SK-N-SH (cell line): ENCODE measurements at regions not wholly inside any gene's neighbourhood (a gene's known extent, or its start where the extent isn't known, plus 50 kb on each side); places are given as distances from the start of the nearest gene placed in this dataset.

Source experiments
- CHD2 ChIP-seq: fragments of 150-350 bp; IDR thresholded peaks from 2 replicates; pipeline ENCODE4 v1.6.1; 2018; ENCODE audit warnings: low read length; ENCODE audit not compliant: partially characterized antibody
- CTCF ChIP-seq: fragments of 200-600 bp; sonication (generic); IDR thresholded peaks from 2 replicates; pipeline ENCODE4 v1.6.1; 2017; ENCODE audit warnings: antibody characterized with exemption, mild to moderate bottlenecking, moderate library complexity
- JUND ChIP-seq: IDR thresholded peaks from 2 replicates; pipeline ENCODE4 v1.4.0; 2012
- MXI1 ChIP-seq: IDR thresholded peaks from 2 replicates; pipeline ENCODE4 v1.6.1; 2012; ENCODE audit warnings: mild to moderate bottlenecking, low read depth, low read length, improper control_type of control experiment
- NFIC ChIP-seq: IDR thresholded peaks from 2 replicates; pipeline ENCODE4 v1.4.0; 2012; ENCODE audit warnings: borderline replicate concordance
- POLR2AphosphoS5 ChIP-seq: IDR thresholded peaks from 2 replicates; pipeline ENCODE4 v1.6.1; 2012; ENCODE audit warnings: low read depth, low read length
- RAD21 ChIP-seq: IDR thresholded peaks from 2 replicates; pipeline ENCODE4 v1.6.1; 2012; ENCODE audit warnings: mild to moderate bottlenecking, low read length
- RCOR1 ChIP-seq: fragments of 150-350 bp; IDR thresholded peaks from 2 replicates; pipeline ENCODE4 v1.6.1; 2017; ENCODE audit warnings: antibody characterized with exemption, low read length
- USF1 ChIP-seq: IDR thresholded peaks from 2 replicates; pipeline ENCODE4 v1.4.0; 2012; ENCODE audit warnings: low read depth, borderline replicate concordance
- YY1 ChIP-seq: IDR thresholded peaks from 2 replicates; pipeline ENCODE4 v1.4.0; 2012; ENCODE audit warnings: low read depth, mild to moderate bottlenecking

- TF ChIP-seq MXI1 (no peak), USF1 (no peak), JUND (no peak), POLR2AphosphoS5 (no peak), CTCF (no peak), NFIC (no peak), CHD2 (no peak), RCOR1 (no peak), YY1 (no peak), RAD21 (no peak)
Measured at GRCh38 chr11:119910650-119911049, 181.7 kb upstream of the NECTIN1 start.
